D721Med (cell line): ENCODE measurements at regions not wholly inside any gene's neighbourhood (a gene's known extent, or its start where the extent isn't known, plus 50 kb on each side); places are given as distances from the start of the nearest gene placed in this dataset.

Source experiments
- DNase-seq: peaks from one replicate; pipeline ENCODE4 v3.0.0; 2011; ENCODE audit warnings: low spot score; ENCODE audit not compliant: insufficient read length
- FAIRE-seq: peaks from 2 replicates; lab custom pipeline; 2011; peaks lifted over from hg19 to GRCh38; lab: Jason Lieb, UNC
- TF ChIP-seq, protein P1 (sequence below): IDR thresholded peaks from 2 replicates; pipeline ENCODE4 v1.5.1; 2012; ENCODE audit warnings: mild to moderate bottlenecking, control low read depth; ENCODE audit not compliant: insufficient read depth; ENCODE audit errors: missing control alignments

DNA sequence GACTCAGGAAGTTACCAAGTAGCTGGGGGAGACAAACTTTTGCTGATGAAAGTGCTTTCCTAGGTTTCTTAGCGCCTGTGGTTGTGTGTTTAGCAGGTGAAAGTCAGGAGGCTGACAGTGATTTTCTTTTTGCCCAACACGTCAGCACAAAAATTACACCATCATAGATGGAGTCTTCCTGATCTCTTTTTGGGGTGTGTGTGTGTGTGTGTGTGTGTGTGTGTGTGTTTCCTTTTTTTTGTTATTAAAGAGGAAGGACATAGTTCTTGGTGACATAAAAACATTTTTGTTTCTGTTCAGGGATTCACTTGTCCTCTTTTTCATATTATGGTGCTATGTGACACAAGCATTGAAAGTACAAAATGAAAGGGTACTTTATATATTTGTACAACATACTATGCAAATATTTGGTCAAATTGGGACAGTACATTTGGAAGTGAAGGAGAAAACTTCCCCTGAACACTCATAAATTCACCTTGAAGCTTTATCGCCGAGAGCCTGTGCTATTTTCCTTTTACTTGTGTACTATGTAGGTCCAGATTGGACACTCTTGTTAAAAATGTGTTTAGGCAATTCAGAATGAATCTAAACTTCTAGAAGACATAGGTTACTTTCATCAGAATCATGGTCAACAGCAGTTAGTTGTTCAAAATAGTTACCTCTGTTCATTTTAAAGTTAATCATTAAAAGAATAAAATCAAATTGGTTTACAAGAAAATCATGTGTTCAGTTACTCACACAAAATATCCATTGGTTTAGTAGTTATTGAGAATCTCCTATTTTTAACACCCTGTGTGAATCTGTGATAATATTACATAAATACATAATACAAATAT, 491.9 kb downstream of the IRS1 start:
- no peak for DNase-seq
- FAIRE-seq, result no peak
- TF ChIP-seq, protein P1, sequence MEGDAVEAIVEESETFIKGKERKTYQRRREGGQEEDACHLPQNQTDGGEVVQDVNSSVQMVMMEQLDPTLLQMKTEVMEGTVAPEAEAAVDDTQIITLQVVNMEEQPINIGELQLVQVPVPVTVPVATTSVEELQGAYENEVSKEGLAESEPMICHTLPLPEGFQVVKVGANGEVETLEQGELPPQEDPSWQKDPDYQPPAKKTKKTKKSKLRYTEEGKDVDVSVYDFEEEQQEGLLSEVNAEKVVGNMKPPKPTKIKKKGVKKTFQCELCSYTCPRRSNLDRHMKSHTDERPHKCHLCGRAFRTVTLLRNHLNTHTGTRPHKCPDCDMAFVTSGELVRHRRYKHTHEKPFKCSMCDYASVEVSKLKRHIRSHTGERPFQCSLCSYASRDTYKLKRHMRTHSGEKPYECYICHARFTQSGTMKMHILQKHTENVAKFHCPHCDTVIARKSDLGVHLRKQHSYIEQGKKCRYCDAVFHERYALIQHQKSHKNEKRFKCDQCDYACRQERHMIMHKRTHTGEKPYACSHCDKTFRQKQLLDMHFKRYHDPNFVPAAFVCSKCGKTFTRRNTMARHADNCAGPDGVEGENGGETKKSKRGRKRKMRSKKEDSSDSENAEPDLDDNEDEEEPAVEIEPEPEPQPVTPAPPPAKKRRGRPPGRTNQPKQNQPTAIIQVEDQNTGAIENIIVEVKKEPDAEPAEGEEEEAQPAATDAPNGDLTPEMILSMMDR, result no peak

DNA sequence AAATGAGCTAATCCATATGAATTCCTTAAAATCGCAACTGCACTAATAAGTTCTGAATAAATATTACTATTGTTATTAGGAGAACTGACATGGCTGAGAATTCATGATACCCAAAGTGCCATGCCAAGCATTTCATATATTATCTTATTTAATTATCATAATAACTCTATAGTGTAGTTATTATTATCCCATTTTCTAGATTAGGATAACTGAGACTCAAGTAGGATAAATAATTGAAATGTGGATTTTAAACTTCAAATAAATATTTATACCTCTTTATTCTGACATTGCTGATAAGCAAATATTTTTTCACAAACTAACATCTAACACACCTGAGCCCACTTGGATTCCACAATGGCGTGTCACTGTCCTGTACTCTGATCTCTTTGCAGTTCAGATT, 492.7 kb downstream of the IRS1 start:
- FAIRE-seq, result no peak

DNA sequence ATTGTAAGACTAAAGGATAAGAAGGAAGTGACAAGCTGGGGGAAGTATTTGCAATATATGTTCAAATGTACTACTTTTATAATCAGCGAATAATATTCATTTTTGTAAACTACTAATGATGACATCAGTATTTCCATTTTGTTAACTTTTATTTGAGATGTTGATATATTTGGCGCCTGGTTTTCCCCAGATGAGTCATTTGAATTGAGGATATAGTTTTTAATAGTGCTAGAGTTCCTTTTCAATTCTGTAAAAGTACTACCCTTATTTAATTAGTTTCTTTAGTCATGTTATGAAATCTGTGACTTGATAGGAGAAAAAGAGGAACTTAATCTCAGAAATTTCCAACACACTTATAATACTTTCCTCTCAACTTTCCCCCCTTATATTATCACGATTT, 495.3 kb downstream of the IRS1 start:
- no peak for FAIRE-seq
- TF ChIP-seq, protein P1, result no peak

More for the DNA sequence above, 492.7 kb downstream of the IRS1 start:
- no peak for DNase-seq
- TF ChIP-seq, protein P1, result no peak

DNA sequence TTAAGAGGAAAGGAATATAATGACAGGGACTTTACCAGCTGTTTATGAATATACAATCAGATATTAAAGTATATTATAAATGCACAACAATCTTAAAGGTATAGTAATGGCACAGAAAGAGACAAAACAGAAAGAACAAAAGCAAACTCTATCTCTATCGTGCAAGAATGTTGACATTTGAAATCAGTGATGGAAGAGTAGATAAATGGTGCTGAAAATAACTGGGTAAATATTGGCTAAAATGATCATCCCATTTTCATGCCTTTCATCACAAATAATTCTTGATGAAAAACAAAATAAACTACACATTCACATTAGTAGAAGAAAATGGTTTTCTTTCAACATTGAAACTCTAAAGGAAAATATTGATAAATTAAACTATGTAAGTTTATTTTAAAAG, 495.9 kb downstream of the IRS1 start:
- DNase-seq (no peak), FAIRE-seq (peak; percentile 6)
- TF ChIP-seq, protein P1, result no peak

More for the DNA sequence above, 495.3 kb downstream of the IRS1 start:
- DNase-seq, result no peak

DNA sequence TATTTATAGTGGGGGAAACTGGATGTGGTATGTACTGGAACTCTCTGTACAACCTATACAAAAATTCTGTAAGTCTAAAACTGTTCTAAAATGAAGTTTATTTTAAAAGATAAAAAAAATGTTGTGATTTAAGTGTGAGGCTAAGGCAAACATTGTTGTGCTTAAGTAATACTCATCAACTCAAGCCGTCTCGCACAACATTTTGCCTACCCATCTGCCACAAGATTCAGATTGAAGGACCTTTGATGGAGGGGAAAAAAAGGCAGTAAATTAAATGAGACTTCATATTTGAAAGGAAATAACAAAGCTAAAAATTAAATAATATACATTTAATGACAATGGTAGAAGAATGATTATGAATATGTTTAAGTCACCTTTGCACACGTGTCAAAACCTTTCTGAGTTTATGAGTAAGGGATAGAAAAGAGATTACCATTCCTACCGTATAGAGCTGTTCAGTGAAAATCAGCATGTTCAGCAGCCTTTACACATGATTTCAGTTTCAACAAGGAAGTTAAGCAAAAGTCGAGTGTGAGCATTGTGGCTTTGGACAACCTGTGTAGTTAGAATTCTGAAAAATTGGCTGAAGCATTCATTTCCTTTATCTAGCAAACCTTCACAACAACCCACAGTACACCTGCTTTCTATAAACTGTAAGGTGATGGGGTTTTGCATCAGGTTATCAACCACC, 499.3 kb downstream of the IRS1 start:
- no peak for FAIRE-seq
- DNase-seq, result no peak
- TF ChIP-seq, protein P1, result no peak

DNA sequence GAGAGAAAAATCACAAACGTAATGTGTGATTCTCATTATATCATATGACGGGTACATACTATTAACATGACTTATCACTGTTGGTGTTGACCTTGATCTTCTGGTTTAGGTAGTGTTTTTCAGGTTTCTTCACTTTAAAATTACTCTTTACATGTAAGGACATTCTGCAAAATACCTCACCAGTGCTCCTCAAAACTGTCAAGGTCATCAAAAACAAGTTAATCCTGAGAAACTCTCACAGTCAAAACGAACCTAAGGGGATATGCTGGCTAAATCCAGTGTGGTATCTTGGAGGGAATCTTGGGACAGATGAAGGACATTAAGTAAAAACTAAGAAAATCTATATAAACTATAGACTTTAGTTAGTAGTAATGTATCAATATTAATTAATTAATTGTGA, 499.8 kb downstream of the IRS1 start:
- TF ChIP-seq, protein P1, result no peak
- DNase-seq, result no peak
- no peak for FAIRE-seq
